ENCODE measurements at regions not wholly inside any gene's neighbourhood (a gene's known extent, or its start where the extent isn't known, plus 50 kb on each side); places are given as distances from the start of the nearest gene placed in this dataset.

DNA sequence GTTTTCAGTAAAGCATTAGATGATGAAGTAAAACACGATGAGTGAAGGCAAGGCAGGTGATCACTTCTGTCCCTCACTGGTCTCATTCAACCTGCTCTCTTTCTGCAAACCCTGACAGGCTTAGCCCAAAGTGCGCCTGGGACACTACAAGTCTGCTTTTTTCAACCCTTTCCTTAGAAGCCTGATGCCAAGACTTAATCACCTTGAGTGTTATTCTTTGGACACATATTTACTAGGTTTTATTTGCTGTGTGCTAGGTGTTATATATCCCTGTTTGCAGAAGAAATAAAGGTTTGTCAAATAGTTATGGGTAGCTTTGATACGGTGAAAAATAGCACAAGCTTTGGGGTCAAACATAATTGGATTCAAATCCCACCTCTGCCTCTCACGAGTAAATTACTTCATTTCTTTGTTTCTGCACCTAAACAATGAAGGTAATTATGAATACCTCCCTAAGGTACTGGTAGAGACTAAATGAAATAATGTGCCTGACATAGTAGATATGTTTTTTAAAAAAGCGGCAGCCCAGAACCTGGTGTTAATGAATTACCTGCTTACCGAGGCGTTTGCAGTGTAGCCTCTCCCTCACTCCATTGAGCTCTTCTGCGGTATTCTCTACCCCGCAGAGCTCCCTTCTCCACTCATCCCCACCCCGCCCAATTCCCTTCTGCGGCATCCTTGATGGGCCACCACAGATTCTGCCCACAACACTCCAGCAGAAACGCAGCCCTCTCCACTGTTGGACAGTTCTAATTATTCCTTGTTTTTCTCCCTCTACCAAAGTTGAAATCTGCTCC lies 269.0 kb upstream of the TPM1 start:
- Mint-ChIP-seq H3K27ac (ENCODE audit: unreplicated experiment) (no peak overlapping the region), H3K36me3 (ENCODE audit: unreplicated experiment) (peaks cover 10% of the 10 kb centered on the region), H3K27me3 (ENCODE audit: unreplicated experiment) (no peaks in the 10 kb centered on the region), H3K9me3 (ENCODE audit: unreplicated experiment) (no peaks in the 10 kb centered on the region), H3K4me1 (ENCODE audit: low read depth, unreplicated experiment) (peaks cover 4% of the 10 kb centered on the region), H3K4me3 (ENCODE audit: unreplicated experiment) (no peak overlapping the region)
- no peak for DNase-seq
- TF ChIP-seq, protein P1, sequence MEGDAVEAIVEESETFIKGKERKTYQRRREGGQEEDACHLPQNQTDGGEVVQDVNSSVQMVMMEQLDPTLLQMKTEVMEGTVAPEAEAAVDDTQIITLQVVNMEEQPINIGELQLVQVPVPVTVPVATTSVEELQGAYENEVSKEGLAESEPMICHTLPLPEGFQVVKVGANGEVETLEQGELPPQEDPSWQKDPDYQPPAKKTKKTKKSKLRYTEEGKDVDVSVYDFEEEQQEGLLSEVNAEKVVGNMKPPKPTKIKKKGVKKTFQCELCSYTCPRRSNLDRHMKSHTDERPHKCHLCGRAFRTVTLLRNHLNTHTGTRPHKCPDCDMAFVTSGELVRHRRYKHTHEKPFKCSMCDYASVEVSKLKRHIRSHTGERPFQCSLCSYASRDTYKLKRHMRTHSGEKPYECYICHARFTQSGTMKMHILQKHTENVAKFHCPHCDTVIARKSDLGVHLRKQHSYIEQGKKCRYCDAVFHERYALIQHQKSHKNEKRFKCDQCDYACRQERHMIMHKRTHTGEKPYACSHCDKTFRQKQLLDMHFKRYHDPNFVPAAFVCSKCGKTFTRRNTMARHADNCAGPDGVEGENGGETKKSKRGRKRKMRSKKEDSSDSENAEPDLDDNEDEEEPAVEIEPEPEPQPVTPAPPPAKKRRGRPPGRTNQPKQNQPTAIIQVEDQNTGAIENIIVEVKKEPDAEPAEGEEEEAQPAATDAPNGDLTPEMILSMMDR (IDR thresholded peaks at IDR 0.05; ENCODE audit: partially characterized antibody, unreplicated experiment), result no peak

- peaks cover 11% of the 10 kb centered on the region for H3K4me1 Mint-ChIP-seq (ENCODE audit: low read depth, unreplicated experiment)
- TF ChIP-seq, protein P1 (IDR thresholded peaks at IDR 0.05; ENCODE audit: partially characterized antibody, unreplicated experiment), result no peak
- no peaks in the 10 kb centered on the region for H3K9me3 Mint-ChIP-seq (ENCODE audit: unreplicated experiment)
- peaks cover 14% of the 10 kb centered on the region for H3K36me3 Mint-ChIP-seq (ENCODE audit: unreplicated experiment)
- H3K4me3 Mint-ChIP-seq (ENCODE audit: unreplicated experiment), result no peak overlapping the region
- no peaks in the 10 kb centered on the region for H3K27me3 Mint-ChIP-seq (ENCODE audit: unreplicated experiment)
- DNase-seq, result no peak
- no peak overlapping the region for H3K27ac Mint-ChIP-seq (ENCODE audit: unreplicated experiment)
Measured at GRCh38 chr15:62775932-62776331, 266.6 kb upstream of the TPM1 start.

DNA sequence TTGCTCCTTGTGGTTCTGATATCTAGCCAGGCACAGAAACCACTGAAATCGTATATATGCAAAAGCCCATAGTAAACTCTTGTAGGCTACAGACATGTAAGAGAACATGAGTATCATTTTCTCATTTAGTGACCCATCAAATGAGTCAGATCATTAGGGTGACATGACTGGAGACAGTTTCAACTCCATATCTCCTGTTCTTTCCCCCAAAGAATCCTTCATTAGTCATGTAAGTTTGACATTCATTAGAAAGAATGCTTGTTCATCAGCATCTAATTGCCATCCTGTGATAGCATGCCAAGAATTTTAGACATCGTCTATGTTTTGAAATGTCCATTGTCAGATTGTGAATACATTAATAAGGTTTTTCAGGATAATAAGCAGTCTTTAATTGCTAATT lies 264.9 kb upstream of the TPM1 start:
- Mint-ChIP-seq H3K4me1 (ENCODE audit: low read depth, unreplicated experiment) (peaks cover 19% of the 10 kb centered on the region), H3K36me3 (ENCODE audit: unreplicated experiment) (peaks cover 14% of the 10 kb centered on the region), H3K27ac (ENCODE audit: unreplicated experiment) (no peak overlapping the region), H3K9me3 (ENCODE audit: unreplicated experiment) (no peaks in the 10 kb centered on the region), H3K4me3 (ENCODE audit: unreplicated experiment) (no peak overlapping the region), H3K27me3 (ENCODE audit: unreplicated experiment) (no peaks in the 10 kb centered on the region)
- TF ChIP-seq, protein P1 (IDR thresholded peaks at IDR 0.05; ENCODE audit: partially characterized antibody, unreplicated experiment), result no peak
- DNase-seq, result no peak

DNA sequence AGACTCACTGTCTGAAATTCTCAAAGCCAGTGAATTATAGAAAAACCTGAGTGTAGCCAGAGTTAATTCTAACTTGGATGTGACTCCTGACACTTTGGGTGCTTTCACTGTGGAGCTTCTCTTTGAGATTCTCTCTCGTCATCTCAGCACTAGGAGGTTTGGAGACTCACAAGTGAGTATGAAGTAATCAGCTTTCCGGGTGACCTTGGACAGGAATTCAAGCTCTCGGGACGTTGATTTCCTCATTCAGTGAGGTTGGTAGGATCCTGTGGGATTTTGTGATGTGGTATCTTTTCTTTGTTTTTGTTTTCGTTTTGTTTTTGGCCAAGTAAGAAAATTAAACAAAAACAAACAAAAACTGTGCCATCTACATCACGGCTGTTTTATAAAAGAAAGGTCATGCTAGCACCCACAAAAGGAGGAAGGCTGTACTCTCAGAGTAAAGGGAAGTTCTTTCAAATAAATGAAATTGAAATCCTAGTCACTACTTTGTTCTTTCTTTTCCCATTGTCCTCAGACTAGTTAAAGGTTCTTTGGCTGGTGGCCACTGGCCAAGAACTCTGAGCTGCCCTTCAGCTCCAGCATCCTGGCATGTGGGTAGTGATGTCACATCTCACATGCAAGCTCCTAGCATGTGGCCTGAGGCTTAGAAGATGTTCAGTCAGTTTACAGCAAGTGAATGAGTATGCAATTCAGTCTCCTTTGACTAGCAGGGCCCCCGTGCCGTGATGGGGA lies 263.3 kb upstream of the TPM1 start:
- Mint-ChIP-seq H3K36me3 (ENCODE audit: unreplicated experiment) (peaks cover 13% of the 10 kb centered on the region), H3K4me1 (ENCODE audit: low read depth, unreplicated experiment) (peaks cover 19% of the 10 kb centered on the region), H3K4me3 (ENCODE audit: unreplicated experiment) (no peak overlapping the region), H3K27ac (ENCODE audit: unreplicated experiment) (no peak overlapping the region), H3K27me3 (ENCODE audit: unreplicated experiment) (no peaks in the 10 kb centered on the region), H3K9me3 (ENCODE audit: unreplicated experiment) (no peaks in the 10 kb centered on the region)
- no peak for DNase-seq
- TF ChIP-seq, protein P1 (IDR thresholded peaks at IDR 0.05; ENCODE audit: partially characterized antibody, unreplicated experiment), result no peak

- TF ChIP-seq, protein P1 (IDR thresholded peaks at IDR 0.05; ENCODE audit: partially characterized antibody, unreplicated experiment), result no peak
- no peak for DNase-seq
- no peaks in the 10 kb centered on the region for H3K27me3 Mint-ChIP-seq (ENCODE audit: unreplicated experiment)
- peaks cover 8% of the 10 kb centered on the region for H3K36me3 Mint-ChIP-seq (ENCODE audit: unreplicated experiment)
- no peaks in the 10 kb centered on the region for H3K9me3 Mint-ChIP-seq (ENCODE audit: unreplicated experiment)
- H3K27ac Mint-ChIP-seq (ENCODE audit: unreplicated experiment), result no peak overlapping the region
- no peak overlapping the region for H3K4me3 Mint-ChIP-seq (ENCODE audit: unreplicated experiment)
- peaks cover 19% of the 10 kb centered on the region for H3K4me1 Mint-ChIP-seq (ENCODE audit: low read depth, unreplicated experiment)
Measured at GRCh38 chr15:62779899-62780298, 262.6 kb upstream of the TPM1 start.

Data from glutamatergic neuron (in vitro differentiated cells).